ENCODE measurements at regions not wholly inside any gene's neighbourhood (a gene's known extent, or its start where the extent isn't known, plus 50 kb on each side); places are given as distances from the start of the nearest gene placed in this dataset.
"Not testable (repeated sequence)": the region's sequence is repeated elsewhere in the genome, so short reads cannot be mapped to it uniquely, and the experiment has no call there.

GRCh38 chr7:23938215-23938614 lies 228.2 kb downstream of the STK31 start:
- Histone ChIP-seq H3K27ac (ENCODE audit: low read length) (no peak overlapping the region), H3K9ac (ENCODE audit: low read length) (no peak overlapping the region), H3K79me2 (replicated peaks; ENCODE audit: insufficient read depth, low read length) (no peaks in the 10 kb centered on the region), H3K9me3 (ENCODE audit: low read length) (no peaks in the 10 kb centered on the region), H4K20me1 (ENCODE audit: insufficient read depth) (no peaks in the 10 kb centered on the region), H3K4me2 (ENCODE audit: low read length) (no peak overlapping the region), H3K9me2 (ENCODE audit: insufficient read depth, low read length) (no peaks in the 10 kb centered on the region), H2AFZ (ENCODE audit: low read depth, low read length) (no peak overlapping the region), H3K27me3 (ENCODE audit: insufficient read depth, low read depth, low read length) (no peaks in the 10 kb centered on the region), H3F3A (ENCODE audit: insufficient read depth, low read length, poor library complexity, severe bottlenecking) (no peaks in the 10 kb centered on the region), H3K36me3 (ENCODE audit: insufficient read depth, low read length) (no peaks in the 10 kb centered on the region), H3K4me3 (ENCODE audit: low read length) (no peak overlapping the region)
- no peak for TF ChIP-seq TAF1 (IDR thresholded peaks at IDR 0.05; ENCODE audit: low read depth)
- no peak for TF ChIP-seq EP300 (conservative IDR thresholded peaks at IDR 0.05; ENCODE audit: poor library complexity, severe bottlenecking)
- no peak for TF ChIP-seq REST (IDR thresholded peaks at IDR 0.05; ENCODE audit: borderline replicate concordance)
- no peak for TF ChIP-seq POLR2AphosphoS5 (IDR thresholded peaks at IDR 0.05)
- TF ChIP-seq SMC3 (conservative IDR thresholded peaks at IDR 0.05; ENCODE audit: poor library complexity) = no peak
- TF ChIP-seq CTCF (IDR thresholded peaks at IDR 0.05; ENCODE audit: poor library complexity, severe bottlenecking) = no peak
- no peak for TF ChIP-seq RAD21 (conservative IDR thresholded peaks at IDR 0.05)
- no peak for TF ChIP-seq MXI1 (conservative IDR thresholded peaks at IDR 0.05; ENCODE audit: poor library complexity, severe bottlenecking)
- TF ChIP-seq EZH2 (IDR thresholded peaks at IDR 0.05; ENCODE audit: borderline replicate concordance, insufficient read depth, low read length, poor library complexity, severe bottlenecking) = no peak

GRCh38 chr7:23938937-23939552 lies 229.0 kb downstream of the STK31 start:
- no peaks in the 10 kb centered on the region for H3K9me3 ChIP-seq (ENCODE audit: low read length)
- no peaks in the 10 kb centered on the region for H3K36me3 ChIP-seq (ENCODE audit: insufficient read depth, low read length)
- H3K27ac ChIP-seq (ENCODE audit: low read length) = no peak overlapping the region
- H3K27me3 ChIP-seq (ENCODE audit: insufficient read depth, low read depth, low read length) = no peaks in the 10 kb centered on the region
- no peak overlapping the region for H2AFZ ChIP-seq (ENCODE audit: low read depth, low read length)
- no peak overlapping the region for H3K4me3 ChIP-seq (ENCODE audit: low read length)
- H3K79me2 ChIP-seq (replicated peaks; ENCODE audit: insufficient read depth, low read length) = no peaks in the 10 kb centered on the region
- TF ChIP-seq SMC3 (conservative IDR thresholded peaks at IDR 0.05; ENCODE audit: poor library complexity) = peak; percentile 83
- peak; percentile 70 for TF ChIP-seq CTCF (IDR thresholded peaks at IDR 0.05; ENCODE audit: poor library complexity, severe bottlenecking)
- TF ChIP-seq MXI1 (conservative IDR thresholded peaks at IDR 0.05; ENCODE audit: poor library complexity, severe bottlenecking) = no peak
- no peak for TF ChIP-seq TAF1 (IDR thresholded peaks at IDR 0.05; ENCODE audit: low read depth)
- no peak for TF ChIP-seq EZH2 (IDR thresholded peaks at IDR 0.05; ENCODE audit: borderline replicate concordance, insufficient read depth, low read length, poor library complexity, severe bottlenecking)
- no peak for TF ChIP-seq POLR2AphosphoS5 (IDR thresholded peaks at IDR 0.05)
- peak; percentile 76 for TF ChIP-seq RAD21 (conservative IDR thresholded peaks at IDR 0.05)
- TF ChIP-seq REST (IDR thresholded peaks at IDR 0.05; ENCODE audit: borderline replicate concordance) = no peak
- TF ChIP-seq EP300 (conservative IDR thresholded peaks at IDR 0.05; ENCODE audit: poor library complexity, severe bottlenecking) = no peak
- no peaks in the 10 kb centered on the region for H3F3A ChIP-seq (ENCODE audit: insufficient read depth, low read length, poor library complexity, severe bottlenecking)
- no peaks in the 10 kb centered on the region for H4K20me1 ChIP-seq (ENCODE audit: insufficient read depth)
- no peak overlapping the region for H3K4me2 ChIP-seq (ENCODE audit: low read length)
- H3K9me2 ChIP-seq (ENCODE audit: insufficient read depth, low read length) = no peaks in the 10 kb centered on the region
- no peak overlapping the region for H3K9ac ChIP-seq (ENCODE audit: low read length)

GRCh38 chr7:23939747-23940146 lies 229.7 kb downstream of the STK31 start:
- not testable (repeated sequence) for H3F3A ChIP-seq (ENCODE audit: insufficient read depth, low read length, poor library complexity, severe bottlenecking); H3K27ac ChIP-seq (ENCODE audit: low read length); H3K9me3 ChIP-seq (ENCODE audit: low read length); H3K9me2 ChIP-seq (ENCODE audit: insufficient read depth, low read length); H4K20me1 ChIP-seq (ENCODE audit: insufficient read depth); H3K79me2 ChIP-seq (replicated peaks; ENCODE audit: insufficient read depth, low read length); H3K27me3 ChIP-seq (ENCODE audit: insufficient read depth, low read depth, low read length); H3K36me3 ChIP-seq (ENCODE audit: insufficient read depth, low read length); H3K4me2 ChIP-seq (ENCODE audit: low read length); H3K9ac ChIP-seq (ENCODE audit: low read length); H2AFZ ChIP-seq (ENCODE audit: low read depth, low read length); H3K4me3 ChIP-seq (ENCODE audit: low read length)
